ENCODE measurements at regions not wholly inside any gene's neighbourhood (a gene's known extent, or its start where the extent isn't known, plus 50 kb on each side); places are given as distances from the start of the nearest gene placed in this dataset.

DNA sequence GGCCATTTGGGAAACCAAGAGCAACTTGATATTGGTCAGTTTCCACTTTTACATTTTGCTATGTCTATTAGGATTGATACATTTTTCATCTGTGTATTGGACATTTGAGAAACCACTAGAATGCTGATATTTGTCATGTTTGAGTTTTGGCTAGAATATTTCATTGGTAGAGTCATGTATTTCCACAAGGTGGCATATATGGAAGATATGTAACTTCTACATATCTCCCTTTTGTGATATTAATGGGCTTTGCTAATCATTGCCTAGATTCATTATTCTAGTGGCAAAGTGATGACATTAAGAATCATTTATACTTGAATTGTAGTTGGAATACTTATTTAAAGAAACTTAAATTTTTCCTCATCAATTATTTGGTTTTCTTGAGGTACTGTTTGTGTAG, 692.9 kb upstream of the EDIL3 start:
- Histone ChIP-seq H4K20me1 (replicated peaks in 1 of 2; ENCODE audit: control insufficient read depth in 1 of 2, insufficient read depth in 2 of 2, low read length in 2 of 2) (no peaks in the 10 kb centered on the region), H3K27me3 (replicated peaks in 1 of 4; ENCODE audit: control insufficient read depth in 3 of 4, extremely low read depth in 1 of 4, insufficient read depth in 3 of 4, low read length in 3 of 4) (no peaks in the 10 kb centered on the region), H3K36me3 (ENCODE audit: control insufficient read depth in 2 of 4, insufficient read depth in 4 of 4, low read length in 3 of 4) (no peaks in the 10 kb centered on the region), H2AK5ac (ENCODE audit: low read depth, low read length) (no peak overlapping the region), H2AFZ (ENCODE audit: low read length) (no peak overlapping the region), H3K4me3 (ENCODE audit: extremely low read depth in 1 of 4, insufficient read depth in 2 of 4, low read depth in 3 of 4, low read length in 4 of 4) (no peak overlapping the region), H3K9ac (replicated peaks in 1 of 4; ENCODE audit: extremely low read depth in 1 of 4, low read depth in 3 of 4, low read length in 3 of 4) (no peak overlapping the region), H3K23me2 (ENCODE audit: low read depth, low read length) (no peaks in the 10 kb centered on the region), H4K91ac (replicated peaks; ENCODE audit: insufficient read length, low read length) (no peak overlapping the region), H3K4ac (replicated peaks; ENCODE audit: insufficient read length, low read depth, low read length) (no peak overlapping the region), H4K8ac (ENCODE audit: extremely low read depth, insufficient read depth, low read length) (no peak overlapping the region), H3K4me2 (ENCODE audit: insufficient read depth in 1 of 2, low read depth in 2 of 2, low read length in 2 of 2) (no peak overlapping the region), H2BK5ac (ENCODE audit: low read depth, low read length) (no peak overlapping the region), H3K14ac (ENCODE audit: insufficient read length) (no peak overlapping the region), H2BK12ac (ENCODE audit: low read depth, low read length) (no peak overlapping the region), H2BK15ac (ENCODE audit: low read length) (no peak overlapping the region), H3K79me2 (ENCODE audit: control insufficient read depth in 1 of 2, insufficient read depth in 2 of 2, low read length in 2 of 2) (no peaks in the 10 kb centered on the region), H2BK120ac (replicated peaks; ENCODE audit: low read depth, low read length) (no peak overlapping the region), H3K79me1 (ENCODE audit: low read depth, low read length) (no peaks in the 10 kb centered on the region), H2BK20ac (ENCODE audit: low read length) (no peak overlapping the region), H3K27ac (ENCODE audit: low read depth, low read length) (no peak overlapping the region), H3K4me1 (replicated peaks in 1 of 4; ENCODE audit: control insufficient read depth in 3 of 4, insufficient read depth in 4 of 4, low read length in 3 of 4) (no peaks in the 10 kb centered on the region), H3K56ac (replicated peaks; ENCODE audit: insufficient read length, low read depth, low read length) (no peak overlapping the region), H3K18ac (ENCODE audit: extremely low read depth, low read length) (no peak overlapping the region), H3K9me3 (ENCODE audit: insufficient read depth in 2 of 2, low read depth in 1 of 2, low read length in 1 of 2) (no peaks in the 10 kb centered on the region), H4K5ac (ENCODE audit: insufficient read length, low read depth, low read length) (no peak overlapping the region), H3K23ac (ENCODE audit: insufficient read length) (no peak overlapping the region)
- FAIRE-seq (no peak), DNase-seq (ENCODE audit: low read depth in 1 of 2, low spot score in 2 of 2) (no peak)
- TF ChIP-seq NANOG (IDR thresholded peaks at IDR 0.05; ENCODE audit: insufficient read depth, low read depth, low read length, poor library complexity, severe bottlenecking) = no peak
- no peak for TF ChIP-seq TAF1 (IDR thresholded peaks at IDR 0.05; ENCODE audit: low read depth, low read length)
- TF ChIP-seq POLR2A (IDR thresholded peaks at IDR 0.05; ENCODE audit: control extremely low read depth in 1 of 2, low read depth in 2 of 2, low read length in 2 of 2) = no peak
- TF ChIP-seq, protein P1, sequence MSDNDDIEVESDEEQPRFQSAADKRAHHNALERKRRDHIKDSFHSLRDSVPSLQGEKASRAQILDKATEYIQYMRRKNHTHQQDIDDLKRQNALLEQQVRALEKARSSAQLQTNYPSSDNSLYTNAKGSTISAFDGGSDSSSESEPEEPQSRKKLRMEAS (IDR thresholded peaks at IDR 0.05) = no peak
- no peak for TF ChIP-seq NRF1 (IDR thresholded peaks at IDR 0.05; ENCODE audit: low read depth, low read length)
- TF ChIP-seq, protein P2, sequence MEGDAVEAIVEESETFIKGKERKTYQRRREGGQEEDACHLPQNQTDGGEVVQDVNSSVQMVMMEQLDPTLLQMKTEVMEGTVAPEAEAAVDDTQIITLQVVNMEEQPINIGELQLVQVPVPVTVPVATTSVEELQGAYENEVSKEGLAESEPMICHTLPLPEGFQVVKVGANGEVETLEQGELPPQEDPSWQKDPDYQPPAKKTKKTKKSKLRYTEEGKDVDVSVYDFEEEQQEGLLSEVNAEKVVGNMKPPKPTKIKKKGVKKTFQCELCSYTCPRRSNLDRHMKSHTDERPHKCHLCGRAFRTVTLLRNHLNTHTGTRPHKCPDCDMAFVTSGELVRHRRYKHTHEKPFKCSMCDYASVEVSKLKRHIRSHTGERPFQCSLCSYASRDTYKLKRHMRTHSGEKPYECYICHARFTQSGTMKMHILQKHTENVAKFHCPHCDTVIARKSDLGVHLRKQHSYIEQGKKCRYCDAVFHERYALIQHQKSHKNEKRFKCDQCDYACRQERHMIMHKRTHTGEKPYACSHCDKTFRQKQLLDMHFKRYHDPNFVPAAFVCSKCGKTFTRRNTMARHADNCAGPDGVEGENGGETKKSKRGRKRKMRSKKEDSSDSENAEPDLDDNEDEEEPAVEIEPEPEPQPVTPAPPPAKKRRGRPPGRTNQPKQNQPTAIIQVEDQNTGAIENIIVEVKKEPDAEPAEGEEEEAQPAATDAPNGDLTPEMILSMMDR (IDR thresholded peaks at IDR 0.05; ENCODE audit: control extremely low read depth in 1 of 3, insufficient read depth in 1 of 3, low read depth in 1 of 3, low read length in 3 of 3) = no peak
- no peak for TF ChIP-seq SP2 (IDR thresholded peaks at IDR 0.05; ENCODE audit: low read length)
- TF ChIP-seq KDM4A (IDR thresholded peaks at IDR 0.05; ENCODE audit: low read depth, low read length, severe bottlenecking) = no peak
- TF ChIP-seq FOSL1 (IDR thresholded peaks at IDR 0.05; ENCODE audit: insufficient read depth, low read depth, low read length) = no peak
- no peak for TF ChIP-seq HDAC6 (IDR thresholded peaks at IDR 0.05; ENCODE audit: low read depth, low read length)
- TF ChIP-seq EGR1 (IDR thresholded peaks at IDR 0.05; ENCODE audit: borderline replicate concordance, low read depth, low read length) = no peak
- no peak for TF ChIP-seq CBX8 (IDR thresholded peaks at IDR 0.05; ENCODE audit: borderline replicate concordance, low read depth, low read length)
- TF ChIP-seq MAFK (IDR thresholded peaks at IDR 0.05; ENCODE audit: low read depth, low read length) = no peak
- TF ChIP-seq ASH2L (IDR thresholded peaks at IDR 0.05; ENCODE audit: low read length) = no peak
- POLR2A ChIA-PET (ENCODE audit: partially characterized antibody) = no interaction called here
- CTCF ChIA-PET (ENCODE audit: partially characterized antibody) = interaction anchor here (1.6 kb wide), 1 partner anchor 117 kb away, joined by 3 read pairs; no protein-coding TSS in a partner anchor

Measured in H1 (cell line).